Fibroblast of lung (primary cell): ENCODE measurements at regions not wholly inside any gene's neighbourhood (a gene's known extent, or its start where the extent isn't known, plus 50 kb on each side); places are given as distances from the start of the nearest gene placed in this dataset.

Experiments used
- DNase-seq, 2 donors: peaks; one replicate each; pipeline versions ENCODE4 v3.0.0 to v3.0.0-alpha.2; 2010; ENCODE audit warnings: low read depth in 2 of 2
- H2AFZ ChIP-seq: 2 replicates; pipeline ENCODE4 v1.5.1; 2012; ENCODE audit warnings: low read length, control low read depth, inconsistent platforms
- H3K27ac ChIP-seq: 2 replicates; pipeline ENCODE4 v1.5.1; 2011; ENCODE audit warnings: low read length, control low read depth; ENCODE audit not compliant: insufficient read depth
- H3K27me3 ChIP-seq: 2 replicates; pipeline ENCODE4 v1.5.1; 2011; ENCODE audit warnings: mild to moderate bottlenecking, low read length; ENCODE audit not compliant: control insufficient read depth, insufficient read depth
- H3K36me3 ChIP-seq: 2 replicates; pipeline ENCODE4 v1.5.1; 2011; ENCODE audit warnings: low read length; ENCODE audit not compliant: control insufficient read depth, insufficient read depth
- H3K4me1 ChIP-seq: 2 replicates; pipeline ENCODE4 v1.5.1; 2011; ENCODE audit warnings: low read length; ENCODE audit not compliant: control insufficient read depth, insufficient read depth; ENCODE audit errors: extremely low read depth
- H3K4me2 ChIP-seq: 2 replicates; pipeline ENCODE4 v1.5.1; 2011; ENCODE audit warnings: low read length, control low read depth; ENCODE audit not compliant: insufficient read depth; ENCODE audit errors: extremely low read depth
- H3K4me3 ChIP-seq, 4 experiments: fragments of 200-600 bp in 1 of 4; sonication (generic) in 1 of 4; replicated peaks in 1 of 4; 2 replicates each; pipeline ENCODE4 v1.5.1; 2011 to 2016; ENCODE audit warnings: low read length in 4 of 4, low read depth in 3 of 4, mild to moderate bottlenecking in 3 of 4, control low read depth in 2 of 4, inconsistent platforms in 1 of 4, mixed read lengths in 1 of 4; ENCODE audit not compliant: insufficient read depth in 1 of 4; ENCODE audit errors: control extremely low read depth in 1 of 4
- H3K79me2 ChIP-seq: 2 replicates; pipeline ENCODE4 v1.5.1; 2012; ENCODE audit warnings: mild to moderate bottlenecking, low read length, inconsistent platforms; ENCODE audit not compliant: control insufficient read depth, insufficient read depth
- H3K9ac ChIP-seq: 2 replicates; pipeline ENCODE4 v1.5.1; 2011; ENCODE audit warnings: mild to moderate bottlenecking, low read length, control low read depth; ENCODE audit not compliant: insufficient read depth
- H3K9me3 ChIP-seq: 2 replicates; pipeline ENCODE4 v1.5.1; 2012; ENCODE audit warnings: low read depth, low read length; ENCODE audit not compliant: control insufficient read depth, insufficient read depth
- H4K20me1 ChIP-seq: 2 replicates; pipeline ENCODE4 v1.5.1; 2011; ENCODE audit warnings: low read length; ENCODE audit not compliant: control insufficient read depth, insufficient read depth; ENCODE audit errors: extremely low read depth
- CTCF ChIP-seq, 2 donors: IDR thresholded peaks in 1 of 2; conservative IDR thresholded peaks in 1 of 2; 1 replicate in 1 of 2; 2 replicates in 1 of 2; pipeline ENCODE4 v1.5.1; 2011 to 2012; ENCODE audit warnings: low read length in 2 of 2, control low read depth in 1 of 2, inconsistent platforms in 1 of 2, low read depth in 1 of 2, mild to moderate bottlenecking in 1 of 2
- EZH2 ChIP-seq: IDR thresholded peaks from 2 replicates; pipeline ENCODE4 v1.5.1; 2012; ENCODE audit warnings: low read length, control low read depth, mild to moderate bottlenecking; ENCODE audit errors: missing control alignments

GRCh38 chr5:173833196-173833985 lies 54.8 kb upstream of the CPEB4 start:
- Histone ChIP-seq H3K36me3 (no peaks in the 10 kb centered on the region), H3K4me3 (no peak overlapping the region), H3K27me3 (no peaks in the 10 kb centered on the region), H4K20me1 (no peaks in the 10 kb centered on the region), H3K9me3 (no peaks in the 10 kb centered on the region), H3K4me2 (no peak overlapping the region), H2AFZ (no peak overlapping the region), H3K4me1 (no peaks in the 10 kb centered on the region), H3K27ac (no peak overlapping the region), H3K9ac (no peak overlapping the region), H3K79me2 (no peaks in the 10 kb centered on the region)
- no peak for TF ChIP-seq CTCF (conservative IDR thresholded peaks at IDR 0.05 in 1 of 2, IDR thresholded peaks at IDR 0.05 in 1 of 2; ENCODE audit: low read depth in 1 of 2, low read length in 2 of 2)
- no peak for TF ChIP-seq EZH2
- peak in 1 of 2 donors; percentile 72 for DNase-seq

GRCh38 chr5:173834071-173834771 lies 53.9 kb upstream of the CPEB4 start:
- H3K9ac ChIP-seq, result no peak overlapping the region
- TF ChIP-seq CTCF (conservative IDR thresholded peaks at IDR 0.05 in 1 of 2, IDR thresholded peaks at IDR 0.05 in 1 of 2; ENCODE audit: low read depth in 1 of 2, low read length in 2 of 2), result no peak
- TF ChIP-seq EZH2, result no peak
- no peaks in the 10 kb centered on the region for H3K36me3 ChIP-seq
- no peaks in the 10 kb centered on the region for H4K20me1 ChIP-seq
- no peak overlapping the region for H3K27ac ChIP-seq
- H3K4me1 ChIP-seq, result no peaks in the 10 kb centered on the region
- no peak overlapping the region for H3K4me2 ChIP-seq
- H3K79me2 ChIP-seq, result no peaks in the 10 kb centered on the region
- no peaks in the 10 kb centered on the region for H3K9me3 ChIP-seq
- peak in 1 of 2 donors; percentile 13 for DNase-seq
- no peak overlapping the region for H3K4me3 ChIP-seq
- no peaks in the 10 kb centered on the region for H3K27me3 ChIP-seq
- no peak overlapping the region for H2AFZ ChIP-seq

GRCh38 chr5:173835131-173835530 lies 53.0 kb upstream of the CPEB4 start:
- TF ChIP-seq EZH2 (no peak), CTCF (conservative IDR thresholded peaks at IDR 0.05 in 1 of 2, IDR thresholded peaks at IDR 0.05 in 1 of 2; ENCODE audit: low read depth in 1 of 2, low read length in 2 of 2) (no peak)

More at GRCh38 chr5:173835131-173835530, 53.0 kb upstream of the CPEB4 start:
- Histone ChIP-seq H3K27ac (no peak overlapping the region), H3K4me1 (no peaks in the 10 kb centered on the region), H3K4me2 (no peak overlapping the region), H3K9ac (no peak overlapping the region), H4K20me1 (no peaks in the 10 kb centered on the region), H3K4me3 (no peak overlapping the region), H3K27me3 (no peaks in the 10 kb centered on the region), H3K36me3 (no peaks in the 10 kb centered on the region), H2AFZ (no peak overlapping the region), H3K9me3 (no peaks in the 10 kb centered on the region), H3K79me2 (no peaks in the 10 kb centered on the region)
- DNase-seq, result no peak
